B cell (primary cell): ENCODE measurements at regions not wholly inside any gene's neighbourhood (a gene's known extent, or its start where the extent isn't known, plus 50 kb on each side); places are given as distances from the start of the nearest gene placed in this dataset.

Experiments
- ATAC-seq: fragments of 200-7000 bp; cut with Tn5 transposase; one replicate; pipeline ENCODE4 v1.10.0; 2021; ENCODE audit warnings: low read depth, mild to moderate bottlenecking, moderate number of reproducible peaks, moderate library complexity
- CTCF ChIA-PET: fragments of 350-600 bp; sonication (Branson Sonifier 250); formaldehyde crosslinking; loops from one replicate; lab custom pipeline; 2021; ENCODE audit warnings: antibody characterized with exemption, inconsistent platforms; lab: Charles Lee
- POLR2A ChIA-PET: fragments of 350-600 bp; sonication (Branson Sonifier 250); formaldehyde crosslinking; loops from one replicate; lab custom pipeline; 2021; ENCODE audit warnings: antibody characterized with exemption; lab: Charles Lee
- DNase-seq: peaks from one replicate; pipeline ENCODE4 v3.0.0; 2013
- H2AFZ ChIP-seq: 2 replicates; pipeline ENCODE4 v1.6.1; 2012; ENCODE audit warnings: mild to moderate bottlenecking, low read depth, low read length; ENCODE audit not compliant: insufficient read depth, poor library complexity, severe bottlenecking
- H3K27ac ChIP-seq, 2 donors: 1 replicate in 1 of 2; 2 replicates in 1 of 2; pipeline ENCODE4 v1.5.1; 2012 to 2013; ENCODE audit warnings: low read length in 2 of 2, mild to moderate bottlenecking in 2 of 2, moderate library complexity in 1 of 2
- H3K27me3 ChIP-seq, 4 experiments: fragments of 200-600 bp in 1 of 4; sonication (generic) in 1 of 4; replicated peaks in 1 of 4; 1 replicate in 2 of 4; 2 replicates in 2 of 4; pipeline versions ENCODE4 v1.6.1 to v1.7.0; 2013 to 2016; ENCODE audit warnings: low read length in 3 of 4, mild to moderate bottlenecking in 2 of 4, mixed read lengths in 1 of 4, moderate library complexity in 1 of 4; ENCODE audit not compliant: insufficient read depth in 4 of 4, control insufficient read depth in 3 of 4; ENCODE audit errors: control extremely low read depth in 1 of 4
- H3K36me3 ChIP-seq, 2 experiments: replicated peaks in 1 of 2; 1 replicate in 1 of 2; 2 replicates in 1 of 2; pipeline versions ENCODE4 v1.6.1 to v1.7.1; 2013; ENCODE audit warnings: low read length in 1 of 2; ENCODE audit not compliant: insufficient read depth in 2 of 2, control insufficient read depth in 1 of 2; ENCODE audit errors: control extremely low read depth in 1 of 2, extremely low read depth in 1 of 2
- H3K4me1 ChIP-seq, 2 donors: fragments of 200-600 bp in 1 of 2; sonication (generic) in 1 of 2; 1 replicate in 1 of 2; 2 replicates in 1 of 2; pipeline versions ENCODE4 v1.5.1 to v1.6.1; 2013 to 2017; ENCODE audit warnings: low read length in 2 of 2; ENCODE audit not compliant: control insufficient read depth in 2 of 2, insufficient read depth in 2 of 2
- H3K4me2 ChIP-seq: replicated peaks from 2 replicates; pipeline ENCODE3; 2012; ENCODE audit warnings: mild to moderate bottlenecking, low read depth, low read length; ENCODE audit not compliant: poor library complexity, severe bottlenecking
- H3K4me3 ChIP-seq, 5 experiments: fragments of 200-600 bp in 1 of 5; sonication (generic) in 1 of 5; 1 replicate in 3 of 5; 2 replicates in 2 of 5; pipeline versions ENCODE4 v1.5.1 to v1.7.0; 2011 to 2016; ENCODE audit warnings: low read length in 4 of 5, mild to moderate bottlenecking in 4 of 5, low read depth in 2 of 5, control low read depth in 1 of 5, moderate library complexity in 1 of 5; ENCODE audit not compliant: insufficient read depth in 1 of 5; ENCODE audit errors: control extremely low read depth in 1 of 5, extremely low read depth in 1 of 5
- H3K79me2 ChIP-seq: fragments of 200-600 bp; sonication (generic); one replicate; pipeline ENCODE4 v1.6.0; 2016; ENCODE audit warnings: low read length; ENCODE audit not compliant: control insufficient read depth, insufficient read depth
- H3K9ac ChIP-seq: fragments of 200-600 bp; sonication (generic); 2 replicates; pipeline ENCODE4 v1.6.1; 2017; ENCODE audit warnings: mild to moderate bottlenecking, low read length, moderate library complexity
- H3K9me3 ChIP-seq, 3 donors: one replicate each; pipeline versions ENCODE4 v1.6.1 to v1.7.1; 2013; ENCODE audit warnings: low read length in 2 of 3; ENCODE audit not compliant: control insufficient read depth in 2 of 3, insufficient read depth in 1 of 3; ENCODE audit errors: control extremely low read depth in 1 of 3
- H4K20me1 ChIP-seq: 2 replicates; pipeline ENCODE4 v1.6.0; 2012; ENCODE audit warnings: mild to moderate bottlenecking, low read length; ENCODE audit not compliant: insufficient read depth, control insufficient read depth, poor library complexity, severe bottlenecking
- H3K27ac Mint-ChIP-seq: one replicate; pipeline ENCODE4 v1.8.0; 2021; ENCODE audit warnings: mixed read lengths
- H3K27me3 Mint-ChIP-seq: one replicate; pipeline ENCODE4 v1.8.0; 2021; ENCODE audit warnings: mixed read lengths
- H3K4me1 Mint-ChIP-seq: one replicate; pipeline ENCODE4 v1.8.0; 2021; ENCODE audit warnings: mixed read lengths
- H3K4me3 Mint-ChIP-seq: one replicate; pipeline ENCODE4 v1.8.0; 2021; ENCODE audit warnings: mixed read lengths
- H3K9me3 Mint-ChIP-seq: one replicate; pipeline ENCODE4 v1.8.0; 2022; ENCODE audit warnings: mixed read lengths; ENCODE audit not compliant: insufficient read depth
- EZH2 ChIP-seq: IDR thresholded peaks from 2 replicates; pipeline ENCODE4 v1.6.1; 2012; ENCODE audit warnings: borderline replicate concordance, low read depth, mild to moderate bottlenecking, moderate library complexity, low read length; ENCODE audit not compliant: insufficient read depth, poor library complexity, severe bottlenecking
- WGBS: methylation state at CpG from one replicate; pipeline ENCODE4 v1.1.5; 2013; ENCODE audit warnings: missing lambda C conversion rate; ENCODE audit not compliant: insufficient coverage; 5-methylcytosine and 5-hydroxymethylcytosine counted together
- intact Hi-C: fragments of 100-400 bp; cut with micrococcal nuclease; formaldehyde crosslinking; loops from one replicate; pipeline ENCODE4 v1.10.0; 2022
- TF ChIP-seq, protein P1 (sequence below): fragments of 200-600 bp; IDR thresholded peaks from one replicate; pipeline ENCODE4 v1.8.0; 2022; ENCODE audit warnings: antibody characterized with exemption, mild to moderate bottlenecking

DNA sequence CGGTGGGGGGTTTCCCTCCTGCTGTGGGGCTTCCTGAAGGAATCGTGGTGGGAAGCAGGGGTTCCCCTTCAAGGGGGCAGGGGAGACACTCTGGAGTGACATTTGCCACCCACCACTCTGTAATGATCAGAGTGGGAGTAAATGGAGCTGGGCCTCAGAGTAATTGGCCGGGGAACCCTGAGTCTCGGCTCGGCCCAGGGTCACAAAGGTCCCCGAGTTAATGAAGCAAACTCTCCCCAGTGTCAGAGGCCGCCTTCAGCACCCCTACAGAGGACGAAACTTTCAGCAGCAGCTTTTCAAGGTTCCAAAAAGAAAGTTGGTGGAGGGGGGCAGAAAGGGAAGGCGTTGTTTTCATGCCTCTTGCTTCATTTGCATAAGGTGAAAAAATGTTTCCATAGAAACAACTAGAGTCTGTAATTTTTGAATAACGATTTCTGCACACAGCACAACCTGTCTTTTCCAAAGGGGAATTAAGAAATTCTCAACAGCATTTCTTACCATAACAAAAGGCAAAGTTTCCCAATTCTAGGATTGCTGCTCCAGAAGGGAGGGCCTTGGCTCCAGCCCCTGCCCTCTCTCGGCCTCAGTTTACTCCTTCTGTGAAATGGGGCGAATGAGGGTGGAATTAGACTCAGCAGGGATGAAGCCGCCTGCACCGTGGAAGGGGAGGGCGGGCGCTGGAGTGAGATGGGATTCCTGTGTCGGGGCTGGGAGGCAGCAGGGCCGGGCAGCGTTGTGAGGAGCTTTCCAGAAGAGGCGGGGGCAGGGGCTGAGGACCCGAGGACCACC is 67.0 kb upstream of the BEGAIN start:
- DNase-seq (no peak), ATAC-seq (no peak)
- Mint-ChIP-seq H3K9me3 (no peaks in the 10 kb centered on the region), H3K27me3 (peaks cover 8% of the 10 kb centered on the region), H3K4me3 (no peak overlapping the region), H3K4me1 (peaks cover 7% of the 10 kb centered on the region), H3K27ac (no peak overlapping the region)
- intact Hi-C loops = no loop called here
- Histone ChIP-seq H3K79me2 (no peaks in the 10 kb centered on the region), H3K9ac (peak overlapping the region; percentile 32), H3K4me1 (peaks cover 5 to 13% of the 10 kb centered on the region in 2 donors), H2AFZ (no peak overlapping the region), H3K36me3 (no peaks in the 10 kb centered on the region), H4K20me1 (no peaks in the 10 kb centered on the region), H3K27me3 (peaks cover 0 to 22% (median 8%) of the 10 kb centered on the region in 4 experiments), H3K4me3 (no peak overlapping the region), H3K4me2 (peak overlapping the region; percentile 53), H3K27ac (no peak overlapping the region), H3K9me3 (peaks cover 0 to 3% (median 0%) of the 10 kb centered on the region in 3 donors)
- CTCF ChIA-PET = interaction anchor here (1.5 kb wide), 1 partner anchor 9 kb away, joined by 5 read pairs; no protein-coding TSS in a partner anchor
- WGBS = 57% methylated on average over 18 of the region's 21 CpGs
- POLR2A ChIA-PET = no interaction called here
- no peak for TF ChIP-seq EZH2
- TF ChIP-seq, protein P1, sequence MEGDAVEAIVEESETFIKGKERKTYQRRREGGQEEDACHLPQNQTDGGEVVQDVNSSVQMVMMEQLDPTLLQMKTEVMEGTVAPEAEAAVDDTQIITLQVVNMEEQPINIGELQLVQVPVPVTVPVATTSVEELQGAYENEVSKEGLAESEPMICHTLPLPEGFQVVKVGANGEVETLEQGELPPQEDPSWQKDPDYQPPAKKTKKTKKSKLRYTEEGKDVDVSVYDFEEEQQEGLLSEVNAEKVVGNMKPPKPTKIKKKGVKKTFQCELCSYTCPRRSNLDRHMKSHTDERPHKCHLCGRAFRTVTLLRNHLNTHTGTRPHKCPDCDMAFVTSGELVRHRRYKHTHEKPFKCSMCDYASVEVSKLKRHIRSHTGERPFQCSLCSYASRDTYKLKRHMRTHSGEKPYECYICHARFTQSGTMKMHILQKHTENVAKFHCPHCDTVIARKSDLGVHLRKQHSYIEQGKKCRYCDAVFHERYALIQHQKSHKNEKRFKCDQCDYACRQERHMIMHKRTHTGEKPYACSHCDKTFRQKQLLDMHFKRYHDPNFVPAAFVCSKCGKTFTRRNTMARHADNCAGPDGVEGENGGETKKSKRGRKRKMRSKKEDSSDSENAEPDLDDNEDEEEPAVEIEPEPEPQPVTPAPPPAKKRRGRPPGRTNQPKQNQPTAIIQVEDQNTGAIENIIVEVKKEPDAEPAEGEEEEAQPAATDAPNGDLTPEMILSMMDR = no peak
